Islet precursor cell (in vitro differentiated cells): ENCODE measurements at regions not wholly inside any gene's neighbourhood (a gene's known extent, or its start where the extent isn't known, plus 50 kb on each side); places are given as distances from the start of the nearest gene placed in this dataset.
"Not testable (repeated sequence)": the region's sequence is repeated elsewhere in the genome, so short reads cannot be mapped to it uniquely, and the experiment has no call there.

ENCODE experiments used
- DNase-seq: peaks from one replicate; pipeline ENCODE4 v3.0.0-alpha.2; 2018

GRCh38 chr1:144516172-144516571 is 54.7 kb upstream of the NBPF15 start:
- DNase-seq, result not testable (repeated sequence)

- DNase-seq, result not testable (repeated sequence)
Measured at GRCh38 chr1:144516906-144517305, 55.4 kb upstream of the NBPF15 start.

GRCh38 chr1:144518439-144518838 is 57.0 kb upstream of the NBPF15 start:
- not testable (repeated sequence) for DNase-seq

GRCh38 chr1:144519528-144520189 is 58.2 kb upstream of the NBPF15 start:
- peak; percentile 55 for DNase-seq

- DNase-seq, result peak; percentile 80
Measured at GRCh38 chr1:144523661-144524407, 62.4 kb upstream of the NBPF15 start.

GRCh38 chr1:144532156-144532607 is 60.5 kb upstream of the PPIAL4F start:
- peak; percentile 8 for DNase-seq

GRCh38 chr1:144533480-144533879 is 59.2 kb upstream of the PPIAL4F start:
- DNase-seq, result peak; percentile 12

GRCh38 chr1:144534286-144534685 is 58.4 kb upstream of the PPIAL4F start:
- peak; percentile 2 for DNase-seq

GRCh38 chr1:144536677-144537076 is 56.0 kb upstream of the PPIAL4F start:
- not testable (repeated sequence) for DNase-seq

GRCh38 chr1:144537234-144537633 is 55.5 kb upstream of the PPIAL4F start:
- peak; percentile 4 for DNase-seq

- not testable (repeated sequence) for DNase-seq
Measured at GRCh38 chr1:144538736-144539135, 54.0 kb upstream of the PPIAL4F start.

- not testable (repeated sequence) for DNase-seq
Measured at GRCh38 chr1:144539191-144539960, 53.3 kb upstream of the PPIAL4F start.
